GM18519 (cell line): ENCODE measurements at regions not wholly inside any gene's neighbourhood (a gene's known extent, or its start where the extent isn't known, plus 50 kb on each side); places are given as distances from the start of the nearest gene placed in this dataset.

ENCODE experiments used
- ATAC-seq: cut with Tn5 transposase; IDR thresholded peaks from one replicate; pipeline ENCODE4 v1.9.1; 2021; ENCODE audit warnings: mild to moderate bottlenecking, moderate library complexity; ENCODE audit not compliant: unreplicated experiment, low FRiP score

GRCh38 chr3:159632128-159632527, 356.5 kb upstream of the IL12A start:
- no peak for ATAC-seq

- no peak for ATAC-seq
These were observed 355.8 kb upstream of the IL12A start for GRCh38 chr3:159632851-159633250.

- ATAC-seq: no peak
These were observed 354.2 kb upstream of the IL12A start for GRCh38 chr3:159634483-159634882.

- ATAC-seq: no peak
These were observed 353.5 kb upstream of the IL12A start for GRCh38 chr3:159635047-159635641.

GRCh38 chr3:159637883-159638542, 350.6 kb upstream of the IL12A start:
- no peak for ATAC-seq

GRCh38 chr3:159640225-159640624, 348.4 kb upstream of the IL12A start:
- ATAC-seq: no peak

GRCh38 chr3:159643406-159643805, 345.2 kb upstream of the IL12A start:
- ATAC-seq: no peak

GRCh38 chr3:159645874-159646273, 342.8 kb upstream of the IL12A start:
- ATAC-seq: no peak

- no peak for ATAC-seq
These were observed 338.7 kb upstream of the IL12A start for GRCh38 chr3:159649951-159650350.

GRCh38 chr3:159650726-159651125, 337.9 kb upstream of the IL12A start:
- ATAC-seq: no peak

- no peak for ATAC-seq
These were observed 336.2 kb upstream of the IL12A start for GRCh38 chr3:159652452-159652851.

- ATAC-seq: no peak
These were observed 334.2 kb upstream of the IL12A start for GRCh38 chr3:159654183-159655134.

GRCh38 chr3:159655202-159655601, 333.4 kb upstream of the IL12A start:
- no peak for ATAC-seq

GRCh38 chr3:159657176-159657575, 331.5 kb upstream of the IL12A start:
- ATAC-seq: no peak

- no peak for ATAC-seq
These were observed 331.0 kb upstream of the IL12A start for GRCh38 chr3:159657629-159658028.

- no peak for ATAC-seq
These were observed 328.3 kb upstream of the IL12A start for GRCh38 chr3:159660326-159660725.

GRCh38 chr3:159660901-159661300, 327.7 kb upstream of the IL12A start:
- no peak for ATAC-seq

GRCh38 chr3:159662549-159662948, 326.1 kb upstream of the IL12A start:
- no peak for ATAC-seq

- ATAC-seq: no peak
These were observed 324.6 kb upstream of the IL12A start for GRCh38 chr3:159664006-159664405.

GRCh38 chr3:159664653-159665052, 324.0 kb upstream of the IL12A start:
- ATAC-seq: no peak

- no peak for ATAC-seq
These were observed 321.4 kb upstream of the IL12A start for GRCh38 chr3:159667261-159667660.
